ENCODE measurements at regions not wholly inside any gene's neighbourhood (a gene's known extent, or its start where the extent isn't known, plus 50 kb on each side); places are given as distances from the start of the nearest gene placed in this dataset.

- Mint-ChIP-seq H3K9me3 (no peaks in the 10 kb centered on the region), H3K27me3 (ENCODE audit: low read depth) (no peaks in the 10 kb centered on the region; the same call in 1 of the 2 replicates), H3K36me3 (ENCODE audit: insufficient read depth in 1 of 3, low read depth in 3 of 3) (no peaks in the 10 kb centered on the region), H3K4me3 (no peak overlapping the region), H3K27ac (peak overlapping the region in 1 of 3 experiments; percentile 20; a peak in 3 of 7 replicates), H3K4me1 (peaks cover 8 to 10% of the 10 kb centered on the region in 2 experiments)
- Histone ChIP-seq H3K9me3 (ENCODE audit: control insufficient read depth, low read depth, low read length) (no peaks in the 10 kb centered on the region), H3K18ac (ENCODE audit: insufficient read length, low read depth, low read length) (no peak overlapping the region), H3K14ac (ENCODE audit: insufficient read depth, low read length) (no peak overlapping the region), H3K27ac (ENCODE audit: insufficient read length, low read depth, low read length) (no peak overlapping the region), H3K4ac (ENCODE audit: low read depth, low read length) (no peak overlapping the region), H2BK20ac (ENCODE audit: low read depth, low read length, poor library complexity, severe bottlenecking) (no peak overlapping the region), H2BK5ac (ENCODE audit: insufficient read length, low read length) (no peak overlapping the region), H4K5ac (ENCODE audit: insufficient read length, low read depth, low read length) (no peak overlapping the region), H4K91ac (ENCODE audit: insufficient read length, low read depth, low read length) (no peak overlapping the region), H2AFZ (ENCODE audit: low read length) (peak overlapping the region; percentile 97), H3K23ac (ENCODE audit: insufficient read length, low read depth, low read length) (no peak overlapping the region), H2BK15ac (ENCODE audit: low read depth, low read length) (no peak overlapping the region), H2BK120ac (ENCODE audit: low read depth, low read length, poor library complexity, severe bottlenecking) (no peak overlapping the region), H3K4me1 (ENCODE audit: insufficient read depth, low read length) (no peaks in the 10 kb centered on the region), H3K56ac (ENCODE audit: insufficient read length, low read depth, low read length) (no peak overlapping the region), H3K4me2 (ENCODE audit: insufficient read depth, insufficient read length, low read length) (no peak overlapping the region), H3K23me2 (ENCODE audit: insufficient read length, low read depth, low read length, poor library complexity, severe bottlenecking) (no peaks in the 10 kb centered on the region), H3T11ph (ENCODE audit: low read length) (no peak overlapping the region), H2AK5ac (ENCODE audit: insufficient read length, low read length) (no peak overlapping the region), H4K20me1 (ENCODE audit: control insufficient read depth, insufficient read depth, insufficient read length) (no peaks in the 10 kb centered on the region), H3K79me2 (ENCODE audit: insufficient read depth, low read length) (no peaks in the 10 kb centered on the region), H2BK12ac (ENCODE audit: insufficient read length, low read depth, low read length) (no peak overlapping the region), H3K9ac (ENCODE audit: extremely low read depth, insufficient read length, low read length) (no peak overlapping the region), H3K79me1 (ENCODE audit: insufficient read depth, low read depth, low read length, poor library complexity, severe bottlenecking) (no peaks in the 10 kb centered on the region), H3K27me3 (ENCODE audit: insufficient read depth, low read length) (no peaks in the 10 kb centered on the region), H4K8ac (replicated peaks; ENCODE audit: insufficient read length, low read depth, low read length) (no peak overlapping the region)
- TF ChIP-seq, protein P1, sequence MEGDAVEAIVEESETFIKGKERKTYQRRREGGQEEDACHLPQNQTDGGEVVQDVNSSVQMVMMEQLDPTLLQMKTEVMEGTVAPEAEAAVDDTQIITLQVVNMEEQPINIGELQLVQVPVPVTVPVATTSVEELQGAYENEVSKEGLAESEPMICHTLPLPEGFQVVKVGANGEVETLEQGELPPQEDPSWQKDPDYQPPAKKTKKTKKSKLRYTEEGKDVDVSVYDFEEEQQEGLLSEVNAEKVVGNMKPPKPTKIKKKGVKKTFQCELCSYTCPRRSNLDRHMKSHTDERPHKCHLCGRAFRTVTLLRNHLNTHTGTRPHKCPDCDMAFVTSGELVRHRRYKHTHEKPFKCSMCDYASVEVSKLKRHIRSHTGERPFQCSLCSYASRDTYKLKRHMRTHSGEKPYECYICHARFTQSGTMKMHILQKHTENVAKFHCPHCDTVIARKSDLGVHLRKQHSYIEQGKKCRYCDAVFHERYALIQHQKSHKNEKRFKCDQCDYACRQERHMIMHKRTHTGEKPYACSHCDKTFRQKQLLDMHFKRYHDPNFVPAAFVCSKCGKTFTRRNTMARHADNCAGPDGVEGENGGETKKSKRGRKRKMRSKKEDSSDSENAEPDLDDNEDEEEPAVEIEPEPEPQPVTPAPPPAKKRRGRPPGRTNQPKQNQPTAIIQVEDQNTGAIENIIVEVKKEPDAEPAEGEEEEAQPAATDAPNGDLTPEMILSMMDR (conservative IDR thresholded peaks at IDR 0.05), result no peak
- no CpG with 5 or more reads among the region's 7 CpGs for WGBS (ENCODE audit: extremely low coverage, insufficient read length, low lambda C conversion rate)
- peak; percentile 44 for DNase-seq
Measured at GRCh38 chr1:61618755-61619154, 106.2 kb downstream of the TM2D1 start.

All from H9 (cell line).